H9 (cell line): ENCODE measurements at regions not wholly inside any gene's neighbourhood (a gene's known extent, or its start where the extent isn't known, plus 50 kb on each side); places are given as distances from the start of the nearest gene placed in this dataset.

Experiments
- DNase-seq: peaks from one replicate; pipeline ENCODE4 v3.0.0-alpha.2; 2017
- H2AFZ ChIP-seq: one replicate; pipeline ENCODE4 v1.6.1; 2013; ENCODE audit warnings: mild to moderate bottlenecking, low read length, control low read depth, moderate library complexity
- H2AK5ac ChIP-seq: 2 replicates; pipeline ENCODE4 v1.6.1; 2013; ENCODE audit warnings: low read length, control low read depth, mixed read lengths; ENCODE audit not compliant: insufficient read length
- H2BK120ac ChIP-seq: one replicate; pipeline ENCODE4 v1.6.1; 2013; ENCODE audit warnings: low read depth, mild to moderate bottlenecking, low read length, control low read depth, inconsistent platforms; ENCODE audit not compliant: poor library complexity, severe bottlenecking
- H2BK12ac ChIP-seq: 2 replicates; pipeline ENCODE4 v1.6.1; 2013; ENCODE audit warnings: low read length, control low read depth, mixed read lengths, low read depth; ENCODE audit not compliant: insufficient read length
- H2BK15ac ChIP-seq: 2 replicates; pipeline ENCODE4 v1.6.1; 2013; ENCODE audit warnings: low read depth, low read length, control low read depth
- H2BK20ac ChIP-seq: one replicate; pipeline ENCODE4 v1.6.1; 2013; ENCODE audit warnings: low read depth, mild to moderate bottlenecking, low read length, control low read depth, inconsistent platforms; ENCODE audit not compliant: poor library complexity, severe bottlenecking
- H2BK5ac ChIP-seq: 2 replicates; pipeline ENCODE4 v1.6.1; 2013; ENCODE audit warnings: low read length, control low read depth, mixed read lengths; ENCODE audit not compliant: insufficient read length
- H3K14ac ChIP-seq: 2 replicates; pipeline ENCODE4 v1.6.1; 2013; ENCODE audit warnings: low read length, control low read depth; ENCODE audit not compliant: insufficient read depth
- H3K18ac ChIP-seq: 2 replicates; pipeline ENCODE4 v1.6.1; 2013; ENCODE audit warnings: low read depth, mild to moderate bottlenecking, mixed read lengths, low read length, control low read depth; ENCODE audit not compliant: insufficient read length
- H3K23ac ChIP-seq: 2 replicates; pipeline ENCODE4 v1.6.1; 2013; ENCODE audit warnings: low read length, control low read depth, mixed read lengths, low read depth; ENCODE audit not compliant: insufficient read length
- H3K23me2 ChIP-seq: 2 replicates; pipeline ENCODE4 v1.6.1; 2013; ENCODE audit warnings: low read depth, mild to moderate bottlenecking, mixed read lengths, low read length, control low read depth; ENCODE audit not compliant: insufficient read length, poor library complexity, severe bottlenecking
- H3K27ac ChIP-seq: 2 replicates; pipeline ENCODE4 v1.5.1; 2013; ENCODE audit warnings: low read length, control low read depth, mixed read lengths, low read depth; ENCODE audit not compliant: insufficient read length
- H3K27me3 ChIP-seq: 2 replicates; pipeline ENCODE4 v1.6.1; 2013; ENCODE audit warnings: low read length, control low read depth, inconsistent platforms; ENCODE audit not compliant: insufficient read depth
- H3K4ac ChIP-seq: 2 replicates; pipeline ENCODE4 v1.6.1; 2013; ENCODE audit warnings: low read depth, mild to moderate bottlenecking, control low read depth, inconsistent platforms, low read length, moderate library complexity
- H3K4me1 ChIP-seq: 2 replicates; pipeline ENCODE4 v1.6.1; 2013; ENCODE audit warnings: low read length, control low read depth, inconsistent platforms; ENCODE audit not compliant: insufficient read depth
- H3K4me2 ChIP-seq: 2 replicates; pipeline ENCODE4 v1.6.1; 2013; ENCODE audit warnings: low read length, control low read depth, mixed read lengths; ENCODE audit not compliant: insufficient read length, insufficient read depth
- H3K56ac ChIP-seq: 2 replicates; pipeline ENCODE4 v1.6.1; 2013; ENCODE audit warnings: low read depth, mild to moderate bottlenecking, mixed read lengths, low read length, control low read depth; ENCODE audit not compliant: insufficient read length
- H3K79me1 ChIP-seq: 2 replicates; pipeline ENCODE4 v1.6.1; 2013; ENCODE audit warnings: low read depth, mild to moderate bottlenecking, moderate library complexity, low read length, control low read depth, inconsistent platforms; ENCODE audit not compliant: insufficient read depth, poor library complexity, severe bottlenecking
- H3K79me2 ChIP-seq: 2 replicates; pipeline ENCODE4 v1.6.1; 2013; ENCODE audit warnings: low read length, control low read depth, inconsistent platforms; ENCODE audit not compliant: insufficient read depth
- H3K9ac ChIP-seq: 2 replicates; pipeline ENCODE4 v1.6.1; 2013; ENCODE audit warnings: low read length, control low read depth, mixed read lengths; ENCODE audit not compliant: insufficient read length; ENCODE audit errors: extremely low read depth
- H3K9me3 ChIP-seq: one replicate; pipeline ENCODE4 v1.6.1; 2013; ENCODE audit warnings: low read depth, low read length, inconsistent platforms; ENCODE audit not compliant: control insufficient read depth
- H3T11ph ChIP-seq: one replicate; pipeline ENCODE4 v1.6.1; 2013; ENCODE audit warnings: mild to moderate bottlenecking, low read length, control low read depth, inconsistent platforms
- H4K20me1 ChIP-seq: one replicate; pipeline ENCODE4 v1.6.1; 2013; ENCODE audit not compliant: control insufficient read depth, insufficient read length, insufficient read depth
- H4K5ac ChIP-seq: 2 replicates; pipeline ENCODE4 v1.6.1; 2013; ENCODE audit warnings: low read depth, mild to moderate bottlenecking, mixed read lengths, low read length, control low read depth; ENCODE audit not compliant: insufficient read length
- H4K8ac ChIP-seq: replicated peaks from 2 replicates; pipeline ENCODE4 v1.6.1; 2013; ENCODE audit warnings: low read length, control low read depth, mixed read lengths, low read depth; ENCODE audit not compliant: insufficient read length
- H4K91ac ChIP-seq: 2 replicates; pipeline ENCODE4 v1.6.1; 2013; ENCODE audit warnings: low read depth, mild to moderate bottlenecking, moderate library complexity, mixed read lengths, low read length, control low read depth; ENCODE audit not compliant: insufficient read length
- H3K27ac Mint-ChIP-seq, 3 experiments: 2 replicates in 2 of 3; 3 replicates in 1 of 3; pipeline ENCODE4 v1.8.0; 2020 to 2021; ENCODE audit warnings: mixed read lengths in 3 of 3, mild to moderate bottlenecking in 1 of 3, moderate library complexity in 1 of 3
- H3K27me3 Mint-ChIP-seq: 2 replicates; pipeline ENCODE4 v1.8.0; 2021; ENCODE audit warnings: low read depth, mild to moderate bottlenecking, moderate library complexity, mixed read lengths
- H3K36me3 Mint-ChIP-seq, 3 experiments: 2 replicates in 2 of 3; 3 replicates in 1 of 3; pipeline ENCODE4 v1.8.0; 2020 to 2021; ENCODE audit warnings: low read depth in 3 of 3, mixed read lengths in 3 of 3; ENCODE audit not compliant: insufficient read depth in 1 of 3
- H3K4me1 Mint-ChIP-seq, 2 experiments: 2 replicates each; pipeline ENCODE4 v1.8.0; 2020; ENCODE audit warnings: mixed read lengths in 2 of 2
- H3K4me3 Mint-ChIP-seq, 2 experiments: 2 replicates in 1 of 2; 3 replicates in 1 of 2; pipeline ENCODE4 v1.8.0; 2020 to 2021; ENCODE audit warnings: mild to moderate bottlenecking in 2 of 2, mixed read lengths in 2 of 2, moderate library complexity in 1 of 2
- H3K9me3 Mint-ChIP-seq, 2 experiments: 2 replicates in 1 of 2; 3 replicates in 1 of 2; pipeline ENCODE4 v1.8.0; 2020; ENCODE audit warnings: mild to moderate bottlenecking in 2 of 2, mixed read lengths in 2 of 2, moderate library complexity in 1 of 2
- CTCF ChIP-seq: fragments of 200-600 bp; sonication (generic); conservative IDR thresholded peaks from 3 replicates; pipeline ENCODE4 v1.8.0; 2021; ENCODE audit warnings: antibody characterized with exemption, mild to moderate bottlenecking
- WGBS: extraction: QIAGEN DNeasy Blood & Tissue Kit; methylation state at CpG from one replicate; pipeline ENCODE4 v1.1.7; 2013; ENCODE audit warnings: missing lambda C conversion rate, low lambda C conversion rate, mixed read lengths; ENCODE audit not compliant: insufficient read length; ENCODE audit errors: extremely low coverage; 5-methylcytosine and 5-hydroxymethylcytosine counted together

GRCh38 chr3:43233062-43233461 lies 53.3 kb upstream of the SNRK start:
- Histone ChIP-seq H2BK5ac (no peak overlapping the region), H2AK5ac (no peak overlapping the region), H3K4me2 (no peak overlapping the region), H2BK12ac (no peak overlapping the region), H4K8ac (no peak overlapping the region), H2BK15ac (no peak overlapping the region), H4K5ac (no peak overlapping the region), H3K79me1 (no peaks in the 10 kb centered on the region), H2BK120ac (no peak overlapping the region), H2AFZ (no peak overlapping the region), H3K56ac (no peak overlapping the region), H3K4ac (no peak overlapping the region), H2BK20ac (no peak overlapping the region), H3K9ac (no peak overlapping the region), H3K18ac (no peak overlapping the region), H4K91ac (no peak overlapping the region), H3K9me3 (no peaks in the 10 kb centered on the region), H3K79me2 (no peaks in the 10 kb centered on the region), H4K20me1 (no peaks in the 10 kb centered on the region), H3K14ac (no peak overlapping the region), H3K27me3 (no peaks in the 10 kb centered on the region; the same call in 1 of the 2 replicates), H3K4me1 (no peaks in the 10 kb centered on the region), H3K23me2 (no peaks in the 10 kb centered on the region), H3T11ph (no peak overlapping the region), H3K27ac (no peak overlapping the region), H3K23ac (no peak overlapping the region)
- TF ChIP-seq CTCF: no peak
- H3K4me3 Mint-ChIP-seq: no peak overlapping the region
- no peaks in the 10 kb centered on the region for H3K27me3 Mint-ChIP-seq
- peaks cover 3% of the 10 kb centered on the region in 2 experiments; a peak in 4 of 5 replicates for H3K9me3 Mint-ChIP-seq
- H3K36me3 Mint-ChIP-seq: peaks cover 0 to 6% (median 2%) of the 10 kb centered on the region in 3 experiments; a peak in 3 of 7 replicates
- H3K4me1 Mint-ChIP-seq: no peaks in the 10 kb centered on the region
- no peak overlapping the region for H3K27ac Mint-ChIP-seq
- WGBS: no CpG with 5 or more reads among the region's 3 CpGs
- no peak for DNase-seq
